HL-60 (cell line): ENCODE measurements at regions not wholly inside any gene's neighbourhood (a gene's known extent, or its start where the extent isn't known, plus 50 kb on each side); places are given as distances from the start of the nearest gene placed in this dataset.

ENCODE experiments used
- CTCF ChIP-seq: IDR thresholded peaks from one replicate; pipeline ENCODE4 v1.5.1; 2011; ENCODE audit warnings: low read length, control low read depth, inconsistent platforms; ENCODE audit not compliant: insufficient read depth
- GABPA ChIP-seq: IDR thresholded peaks from 2 replicates; pipeline ENCODE4 v1.6.1; 2012; ENCODE audit warnings: low read depth
- POLR2AphosphoS5 ChIP-seq: IDR thresholded peaks from 2 replicates; pipeline ENCODE4 v1.6.1; 2012; ENCODE audit warnings: low read depth
- REST ChIP-seq: IDR thresholded peaks from 2 replicates; pipeline ENCODE4 v1.6.1; 2012; ENCODE audit warnings: low read depth; ENCODE audit not compliant: insufficient replicate concordance
- SPI1 ChIP-seq: IDR thresholded peaks from 2 replicates; pipeline ENCODE4 v1.6.1; 2012; ENCODE audit warnings: low read depth, mild to moderate bottlenecking, borderline replicate concordance

GRCh38 chr18:78774741-78775141 is 204.9 kb upstream of the SALL3 start:
- no peak for TF ChIP-seq CTCF
- no peak for TF ChIP-seq SPI1
- TF ChIP-seq REST: no peak
- TF ChIP-seq POLR2AphosphoS5: no peak
- no peak for TF ChIP-seq GABPA
